ENCODE measurements at regions not wholly inside any gene's neighbourhood (a gene's known extent, or its start where the extent isn't known, plus 50 kb on each side); places are given as distances from the start of the nearest gene placed in this dataset.

- TF ChIP-seq TAF1 (IDR thresholded peaks at IDR 0.05; ENCODE audit: borderline replicate concordance, insufficient read depth, low read length) (no peak), REST (IDR thresholded peaks at IDR 0.05; ENCODE audit: insufficient read depth in 1 of 2, low read depth in 2 of 2, low read length in 2 of 2) (no peak), FOXP2 (optimal IDR thresholded peaks at IDR 0.05; ENCODE audit: borderline replicate concordance, extremely low read depth, extremely low read length, insufficient read depth) (no peak), SIN3A (IDR thresholded peaks at IDR 0.05; ENCODE audit: borderline replicate concordance, insufficient read depth, low read length) (no peak), POLR2AphosphoS5 (IDR thresholded peaks at IDR 0.05; ENCODE audit: low read depth, low read length) (no peak)
These were observed 179.7 kb upstream of the SETBP1 start for GRCh38 chr18:44500808-44501610.

DNA sequence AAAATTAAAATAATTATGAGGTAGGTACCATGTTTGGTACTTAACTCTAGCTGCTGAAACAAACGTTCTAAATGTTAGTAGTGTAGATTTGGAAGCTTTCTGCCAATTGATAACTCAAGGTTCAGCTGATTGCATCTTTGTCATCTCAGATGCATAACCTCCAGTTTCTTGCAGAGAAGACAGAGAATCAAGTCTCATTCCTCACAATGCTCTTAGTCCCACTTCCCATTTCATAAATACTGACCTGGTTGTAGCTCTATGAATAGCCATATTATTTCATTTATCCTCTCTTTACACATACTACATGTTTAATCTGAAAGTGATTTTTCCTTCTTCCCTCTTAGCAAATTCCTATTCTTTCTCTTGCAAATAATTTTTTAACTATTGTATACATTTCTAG is 178.5 kb upstream of the SETBP1 start:
- TF ChIP-seq SIN3A (IDR thresholded peaks at IDR 0.05; ENCODE audit: borderline replicate concordance, insufficient read depth, low read length) (no peak), POLR2AphosphoS5 (IDR thresholded peaks at IDR 0.05; ENCODE audit: low read depth, low read length) (no peak), TAF1 (IDR thresholded peaks at IDR 0.05; ENCODE audit: borderline replicate concordance, insufficient read depth, low read length) (no peak), REST (IDR thresholded peaks at IDR 0.05; ENCODE audit: insufficient read depth in 1 of 2, low read depth in 2 of 2, low read length in 2 of 2) (no peak), FOXP2 (optimal IDR thresholded peaks at IDR 0.05; ENCODE audit: borderline replicate concordance, extremely low read depth, extremely low read length, insufficient read depth) (no peak)

GRCh38 chr18:44502790-44503189 is 177.9 kb upstream of the SETBP1 start:
- TF ChIP-seq REST (IDR thresholded peaks at IDR 0.05; ENCODE audit: insufficient read depth in 1 of 2, low read depth in 2 of 2, low read length in 2 of 2), result no peak
- no peak for TF ChIP-seq TAF1 (IDR thresholded peaks at IDR 0.05; ENCODE audit: borderline replicate concordance, insufficient read depth, low read length)
- TF ChIP-seq SIN3A (IDR thresholded peaks at IDR 0.05; ENCODE audit: borderline replicate concordance, insufficient read depth, low read length), result no peak
- TF ChIP-seq FOXP2 (optimal IDR thresholded peaks at IDR 0.05; ENCODE audit: borderline replicate concordance, extremely low read depth, extremely low read length, insufficient read depth), result no peak
- no peak for TF ChIP-seq POLR2AphosphoS5 (IDR thresholded peaks at IDR 0.05; ENCODE audit: low read depth, low read length)

DNA sequence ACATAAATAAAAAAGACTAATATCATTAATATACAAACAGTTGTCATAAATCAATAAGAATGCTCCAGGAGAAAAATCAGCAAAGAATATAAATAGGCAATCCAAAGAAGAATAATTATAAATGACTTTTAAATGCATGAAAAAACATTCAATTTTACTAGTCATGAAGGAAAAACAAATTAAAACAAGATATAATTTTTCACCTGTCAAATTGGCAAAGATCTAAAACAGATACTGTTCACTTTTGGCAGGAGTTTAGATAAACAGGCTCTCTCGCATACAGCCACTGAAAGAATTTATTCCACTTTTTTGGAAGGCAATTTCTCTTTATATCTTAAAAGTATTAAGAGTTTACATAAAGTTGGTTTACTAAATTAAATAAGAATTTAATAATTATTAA is 176.8 kb upstream of the SETBP1 start:
- TF ChIP-seq TAF1 (IDR thresholded peaks at IDR 0.05; ENCODE audit: borderline replicate concordance, insufficient read depth, low read length), result no peak
- no peak for TF ChIP-seq FOXP2 (optimal IDR thresholded peaks at IDR 0.05; ENCODE audit: borderline replicate concordance, extremely low read depth, extremely low read length, insufficient read depth)
- TF ChIP-seq REST (IDR thresholded peaks at IDR 0.05; ENCODE audit: insufficient read depth in 1 of 2, low read depth in 2 of 2, low read length in 2 of 2), result no peak
- TF ChIP-seq SIN3A (IDR thresholded peaks at IDR 0.05; ENCODE audit: borderline replicate concordance, insufficient read depth, low read length), result no peak
- no peak for TF ChIP-seq POLR2AphosphoS5 (IDR thresholded peaks at IDR 0.05; ENCODE audit: low read depth, low read length)

All from PFSK-1 (cell line).